Glutamatergic neuron (in vitro differentiated cells): ENCODE measurements at regions not wholly inside any gene's neighbourhood (a gene's known extent, or its start where the extent isn't known, plus 50 kb on each side); places are given as distances from the start of the nearest gene placed in this dataset.
"Not testable (repeated sequence)": the region's sequence is repeated elsewhere in the genome, so short reads cannot be mapped to it uniquely, and the experiment has no call there.

Source experiments
- DNase-seq: peaks from one replicate; pipeline ENCODE4 v3.0.0; 2022
- H3K27ac Mint-ChIP-seq: one replicate; pipeline ENCODE4 v1.8.0; 2020; ENCODE audit warnings: mild to moderate bottlenecking, mixed read lengths, inconsistent platforms; ENCODE audit not compliant: unreplicated experiment
- H3K27me3 Mint-ChIP-seq: one replicate; pipeline ENCODE4 v1.8.0; 2020; ENCODE audit warnings: mild to moderate bottlenecking, moderate library complexity, mixed read lengths, inconsistent platforms; ENCODE audit not compliant: unreplicated experiment
- H3K36me3 Mint-ChIP-seq: one replicate; pipeline ENCODE4 v1.8.0; 2020; ENCODE audit warnings: mild to moderate bottlenecking, mixed read lengths, inconsistent platforms; ENCODE audit not compliant: unreplicated experiment
- H3K4me1 Mint-ChIP-seq: one replicate; pipeline ENCODE4 v1.8.0; 2020; ENCODE audit warnings: mild to moderate bottlenecking, low read depth, mixed read lengths, inconsistent platforms; ENCODE audit not compliant: unreplicated experiment
- H3K4me3 Mint-ChIP-seq: one replicate; pipeline ENCODE4 v1.8.0; 2020; ENCODE audit warnings: mild to moderate bottlenecking, mixed read lengths, inconsistent platforms; ENCODE audit not compliant: unreplicated experiment
- H3K9me3 Mint-ChIP-seq: one replicate; pipeline ENCODE4 v1.8.0; 2020; ENCODE audit warnings: mild to moderate bottlenecking, moderate library complexity, mixed read lengths, inconsistent platforms; ENCODE audit not compliant: unreplicated experiment
- TF ChIP-seq, protein P1 (sequence below): fragments of 200-600 bp; sonication (generic); IDR thresholded peaks from one replicate; pipeline ENCODE4 v1.5.0; 2021; ENCODE audit not compliant: partially characterized antibody, unreplicated experiment

DNA sequence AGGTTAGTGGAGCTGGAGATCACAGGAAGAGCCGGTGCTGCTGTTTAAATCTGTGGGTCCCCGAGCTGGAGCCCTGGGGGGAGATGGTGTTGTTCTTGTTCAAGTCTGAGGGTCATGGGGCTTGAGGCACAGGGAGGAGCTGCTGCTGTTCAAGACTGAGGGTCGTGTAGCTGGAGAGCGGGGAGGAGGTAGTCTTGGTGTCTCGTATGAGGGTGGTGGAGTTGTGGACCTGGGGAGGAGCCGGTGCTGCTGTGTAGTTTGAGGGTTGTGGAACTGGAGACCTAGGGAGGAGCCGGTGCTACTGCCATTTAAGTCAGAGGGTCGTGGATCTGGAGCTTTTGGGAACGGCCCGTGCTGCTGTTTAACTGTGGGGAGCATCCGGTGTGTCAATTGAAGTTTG is 112.2 kb upstream of the SULF2 start:
- DNase-seq: no peak
- no peaks in the 10 kb centered on the region for H3K4me1 Mint-ChIP-seq
- peaks cover 8% of the 10 kb centered on the region for H3K36me3 Mint-ChIP-seq
- no peaks in the 10 kb centered on the region for H3K9me3 Mint-ChIP-seq
- TF ChIP-seq, protein P1, sequence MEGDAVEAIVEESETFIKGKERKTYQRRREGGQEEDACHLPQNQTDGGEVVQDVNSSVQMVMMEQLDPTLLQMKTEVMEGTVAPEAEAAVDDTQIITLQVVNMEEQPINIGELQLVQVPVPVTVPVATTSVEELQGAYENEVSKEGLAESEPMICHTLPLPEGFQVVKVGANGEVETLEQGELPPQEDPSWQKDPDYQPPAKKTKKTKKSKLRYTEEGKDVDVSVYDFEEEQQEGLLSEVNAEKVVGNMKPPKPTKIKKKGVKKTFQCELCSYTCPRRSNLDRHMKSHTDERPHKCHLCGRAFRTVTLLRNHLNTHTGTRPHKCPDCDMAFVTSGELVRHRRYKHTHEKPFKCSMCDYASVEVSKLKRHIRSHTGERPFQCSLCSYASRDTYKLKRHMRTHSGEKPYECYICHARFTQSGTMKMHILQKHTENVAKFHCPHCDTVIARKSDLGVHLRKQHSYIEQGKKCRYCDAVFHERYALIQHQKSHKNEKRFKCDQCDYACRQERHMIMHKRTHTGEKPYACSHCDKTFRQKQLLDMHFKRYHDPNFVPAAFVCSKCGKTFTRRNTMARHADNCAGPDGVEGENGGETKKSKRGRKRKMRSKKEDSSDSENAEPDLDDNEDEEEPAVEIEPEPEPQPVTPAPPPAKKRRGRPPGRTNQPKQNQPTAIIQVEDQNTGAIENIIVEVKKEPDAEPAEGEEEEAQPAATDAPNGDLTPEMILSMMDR: no peak
- no peak overlapping the region for H3K4me3 Mint-ChIP-seq
- no peak overlapping the region for H3K27ac Mint-ChIP-seq
- H3K27me3 Mint-ChIP-seq: peaks cover 6% of the 10 kb centered on the region

DNA sequence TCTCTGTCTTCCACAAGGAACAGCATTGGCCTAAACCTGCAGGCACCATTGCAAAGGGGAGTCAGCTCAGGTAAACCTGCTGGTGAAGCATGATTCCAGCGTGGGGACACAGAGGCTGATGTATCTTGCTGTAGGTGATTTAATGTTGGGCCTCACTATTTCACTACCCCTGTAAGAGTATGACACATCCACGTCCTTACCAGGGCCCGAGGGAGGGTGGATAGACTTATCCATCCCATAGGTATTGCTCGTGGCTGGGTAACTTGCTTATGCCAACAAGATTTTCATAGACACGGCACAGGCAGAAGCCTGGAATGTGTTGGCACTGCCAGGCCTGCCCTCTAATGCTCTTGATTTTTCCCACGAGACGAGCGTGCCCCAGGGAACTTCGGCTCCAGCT is 107.4 kb upstream of the SULF2 start:
- H3K36me3 Mint-ChIP-seq, H3K27me3 Mint-ChIP-seq, H3K4me1 Mint-ChIP-seq, H3K9me3 Mint-ChIP-seq, H3K27ac Mint-ChIP-seq, DNase-seq, H3K4me3 Mint-ChIP-seq: not testable (repeated sequence)

DNA sequence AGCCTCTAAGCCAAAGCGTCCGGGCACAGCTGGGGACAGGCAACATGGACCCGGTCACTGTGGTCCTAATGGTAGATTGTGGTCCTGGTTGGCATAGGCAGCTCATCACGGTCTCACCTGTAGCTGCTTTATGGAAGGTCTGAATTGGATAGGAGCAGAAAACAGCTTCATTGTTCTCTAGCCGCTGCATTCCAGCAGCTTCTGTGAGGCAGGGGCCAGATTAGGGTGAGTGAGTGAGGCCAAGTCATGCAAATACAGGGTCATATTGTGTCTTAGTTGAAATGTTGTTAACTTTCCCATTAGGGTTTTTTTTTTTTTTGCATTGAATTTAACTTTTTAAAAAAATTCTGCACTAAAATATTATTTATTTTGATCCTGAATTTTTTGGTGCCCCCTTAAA is 105.4 kb upstream of the SULF2 start:
- not testable (repeated sequence) for H3K36me3 Mint-ChIP-seq, DNase-seq, H3K27ac Mint-ChIP-seq, H3K4me3 Mint-ChIP-seq, H3K9me3 Mint-ChIP-seq, H3K4me1 Mint-ChIP-seq, H3K27me3 Mint-ChIP-seq

DNA sequence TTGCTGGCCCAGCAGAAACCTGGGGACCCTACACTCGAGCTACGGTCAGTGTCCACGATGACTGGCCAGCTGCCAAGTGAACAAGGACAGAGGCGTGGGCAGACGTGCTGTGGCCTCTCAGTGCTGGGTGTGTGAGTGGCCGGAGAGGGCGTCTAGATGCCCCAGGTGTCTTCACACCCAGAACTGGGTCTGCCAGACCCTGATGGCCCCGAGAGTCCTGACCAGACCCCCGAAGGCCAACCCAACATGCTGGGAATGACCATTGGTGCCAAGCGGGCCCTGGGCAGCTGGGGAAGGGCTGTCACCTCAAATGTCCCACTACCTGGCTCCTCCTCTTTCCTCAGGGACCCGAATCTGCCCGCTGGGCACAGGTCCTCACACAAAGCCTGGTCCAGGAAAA is 104.5 kb upstream of the SULF2 start:
- H3K36me3 Mint-ChIP-seq, H3K4me1 Mint-ChIP-seq, H3K27ac Mint-ChIP-seq, DNase-seq, H3K27me3 Mint-ChIP-seq, H3K4me3 Mint-ChIP-seq, H3K9me3 Mint-ChIP-seq: not testable (repeated sequence)

DNA sequence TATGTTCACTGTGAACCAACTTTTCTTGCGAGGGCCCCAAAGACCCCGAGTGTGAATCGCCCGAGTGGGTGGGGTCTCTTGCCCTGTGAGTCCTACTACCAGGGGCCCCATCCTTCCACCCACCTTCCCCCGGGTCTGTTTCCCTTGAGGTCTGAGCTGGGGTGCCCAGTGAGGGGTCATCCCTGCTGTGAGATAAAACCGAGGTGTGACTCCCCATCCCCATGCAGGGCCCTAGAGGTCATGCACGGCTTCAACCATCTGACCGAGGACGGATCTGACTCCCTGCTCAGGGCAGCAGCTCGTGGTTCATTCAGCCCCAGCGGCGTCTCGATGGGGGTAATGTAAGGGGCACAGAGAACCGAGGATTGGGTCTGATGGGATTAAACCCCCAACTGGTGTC is 103.1 kb upstream of the SULF2 start:
- peaks cover 8% of the 10 kb centered on the region for H3K4me1 Mint-ChIP-seq
- TF ChIP-seq, protein P1: no peak

DNA sequence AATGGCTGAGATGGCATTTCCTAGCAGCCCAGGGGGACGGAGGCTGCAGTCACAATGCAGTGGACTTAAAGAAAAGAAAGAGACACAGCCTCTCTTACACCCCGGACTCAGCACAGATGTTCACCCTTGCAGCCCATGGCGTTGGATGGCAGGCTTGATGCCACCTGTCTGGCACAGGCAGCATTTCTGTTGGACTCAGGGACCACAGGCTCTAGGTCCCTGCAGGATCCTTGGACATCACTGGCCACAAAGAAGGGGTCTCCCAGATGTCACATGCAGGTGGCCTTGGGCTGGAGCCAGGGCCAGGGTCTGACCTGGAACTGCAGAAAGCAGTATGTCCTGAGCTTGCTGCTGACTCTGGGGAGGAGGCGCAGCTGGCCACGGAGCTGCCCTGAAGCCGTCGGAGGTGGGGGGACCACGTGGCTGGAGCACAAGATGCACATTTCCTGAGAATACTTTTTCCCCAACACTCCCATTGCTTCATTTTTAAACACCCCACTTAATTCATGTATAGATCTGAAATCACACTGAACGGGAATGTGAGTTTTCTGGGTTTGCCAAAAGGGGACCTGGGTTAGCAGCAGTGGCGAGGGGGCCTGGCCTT is 102.3 kb upstream of the SULF2 start:
- peaks cover 8% of the 10 kb centered on the region for H3K4me1 Mint-ChIP-seq
- H3K27me3 Mint-ChIP-seq: peaks cover 5% of the 10 kb centered on the region
- DNase-seq: no peak
- H3K27ac Mint-ChIP-seq: no peak overlapping the region
- H3K4me3 Mint-ChIP-seq: no peak overlapping the region
- H3K9me3 Mint-ChIP-seq: peaks cover 3% of the 10 kb centered on the region
- H3K36me3 Mint-ChIP-seq: no peaks in the 10 kb centered on the region
- TF ChIP-seq, protein P1: no peak

More for the DNA sequence above, 103.1 kb upstream of the SULF2 start:
- Mint-ChIP-seq H3K27me3 (peaks cover 5% of the 10 kb centered on the region), H3K4me3 (no peak overlapping the region), H3K36me3 (no peaks in the 10 kb centered on the region), H3K9me3 (peaks cover 3% of the 10 kb centered on the region), H3K27ac (no peak overlapping the region)
- no peak for DNase-seq
